ENCODE measurements at regions not wholly inside any gene's neighbourhood (a gene's known extent, or its start where the extent isn't known, plus 50 kb on each side); places are given as distances from the start of the nearest gene placed in this dataset.

- no peak for TF ChIP-seq CTCF (IDR thresholded peaks at IDR 0.05; ENCODE audit: insufficient read depth, low read length, poor library complexity, severe bottlenecking)
- DNase-seq (ENCODE audit: low read depth) = no peak
- Histone ChIP-seq H3K4me3 (ENCODE audit: low read depth, low read length) (no peak overlapping the region), H3K36me3 (ENCODE audit: control insufficient read depth, insufficient read depth, low read length) (no peaks in the 10 kb centered on the region), H3K27me3 (ENCODE audit: control insufficient read depth, insufficient read depth, low read length) (no peaks in the 10 kb centered on the region)
Observed at GRCh38 chr2:21757805-21758430, 634.1 kb downstream of the TDRD15 start.

DNA sequence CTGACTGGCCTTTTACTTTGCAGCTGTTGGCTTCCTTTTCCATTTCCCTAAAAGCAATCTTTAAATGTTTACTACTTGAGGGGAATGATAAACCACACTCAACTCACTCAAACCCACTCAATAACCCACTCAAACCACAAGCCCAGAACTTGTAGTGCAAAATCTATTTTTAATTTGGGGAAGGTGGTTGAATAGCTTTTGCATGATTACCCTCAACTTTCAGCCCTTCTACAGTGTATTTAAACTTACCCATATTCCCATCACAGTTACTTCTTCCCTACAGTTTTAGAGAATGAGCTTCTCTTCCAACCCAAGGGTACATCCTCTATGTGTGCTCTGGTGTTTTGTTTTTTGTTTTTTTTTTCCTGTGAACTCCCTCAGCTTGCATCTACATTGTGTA, 636.1 kb downstream of the TDRD15 start:
- no peaks in the 10 kb centered on the region for H3K27me3 ChIP-seq (ENCODE audit: control insufficient read depth, insufficient read depth, low read length)
- no peak overlapping the region for H3K4me3 ChIP-seq (ENCODE audit: low read depth, low read length)
- no peak for TF ChIP-seq CTCF (IDR thresholded peaks at IDR 0.05; ENCODE audit: insufficient read depth, low read length, poor library complexity, severe bottlenecking)
- H3K36me3 ChIP-seq (ENCODE audit: control insufficient read depth, insufficient read depth, low read length) = no peaks in the 10 kb centered on the region
- DNase-seq (ENCODE audit: low read depth) = no peak

- no peak overlapping the region for H3K4me3 ChIP-seq (ENCODE audit: low read depth, low read length)
- TF ChIP-seq CTCF (IDR thresholded peaks at IDR 0.05; ENCODE audit: insufficient read depth, low read length, poor library complexity, severe bottlenecking) = no peak
- no peaks in the 10 kb centered on the region for H3K27me3 ChIP-seq (ENCODE audit: control insufficient read depth, insufficient read depth, low read length)
- H3K36me3 ChIP-seq (ENCODE audit: control insufficient read depth, insufficient read depth, low read length) = no peaks in the 10 kb centered on the region
- DNase-seq (ENCODE audit: low read depth) = no peak
Observed at GRCh38 chr2:21761361-21761760, 637.6 kb downstream of the TDRD15 start.

- no peak for DNase-seq (ENCODE audit: low read depth)
Observed at GRCh38 chr2:21763501-21763900, 639.7 kb downstream of the TDRD15 start.

GRCh38 chr2:21770787-21771186, 647.0 kb downstream of the TDRD15 start:
- TF ChIP-seq CTCF (IDR thresholded peaks at IDR 0.05; ENCODE audit: insufficient read depth, low read length, poor library complexity, severe bottlenecking) = no peak
- Histone ChIP-seq H3K27me3 (ENCODE audit: control insufficient read depth, insufficient read depth, low read length) (no peaks in the 10 kb centered on the region), H3K4me3 (ENCODE audit: low read depth, low read length) (no peak overlapping the region), H3K36me3 (ENCODE audit: control insufficient read depth, insufficient read depth, low read length) (no peaks in the 10 kb centered on the region)
- no peak for DNase-seq (ENCODE audit: low read depth)

More at GRCh38 chr2:21763501-21763900, 639.7 kb downstream of the TDRD15 start:
- no peaks in the 10 kb centered on the region for H3K36me3 ChIP-seq (ENCODE audit: control insufficient read depth, insufficient read depth, low read length)
- TF ChIP-seq CTCF (IDR thresholded peaks at IDR 0.05; ENCODE audit: insufficient read depth, low read length, poor library complexity, severe bottlenecking) = no peak
- no peak overlapping the region for H3K4me3 ChIP-seq (ENCODE audit: low read depth, low read length)
- H3K27me3 ChIP-seq (ENCODE audit: control insufficient read depth, insufficient read depth, low read length) = no peaks in the 10 kb centered on the region

GRCh38 chr2:21772624-21773023, 648.9 kb downstream of the TDRD15 start:
- Histone ChIP-seq H3K27me3 (ENCODE audit: control insufficient read depth, insufficient read depth, low read length) (no peaks in the 10 kb centered on the region), H3K4me3 (ENCODE audit: low read depth, low read length) (no peak overlapping the region), H3K36me3 (ENCODE audit: control insufficient read depth, insufficient read depth, low read length) (no peaks in the 10 kb centered on the region)
- no peak for TF ChIP-seq CTCF (IDR thresholded peaks at IDR 0.05; ENCODE audit: insufficient read depth, low read length, poor library complexity, severe bottlenecking)
- DNase-seq (ENCODE audit: low read depth) = no peak

Measured in kidney epithelial cell (primary cell).